Testis (tissue), 2 donors: ENCODE measurements at regions not wholly inside any gene's neighbourhood (a gene's known extent, or its start where the extent isn't known, plus 50 kb on each side); places are given as distances from the start of the nearest gene placed in this dataset.

Source experiments
- CTCF ChIP-seq, 3 experiments: fragments of 450-650 bp in 2 of 3; fragments of 200-600 bp in 1 of 3; sonication (generic) in 1 of 3; IDR thresholded peaks; one replicate each; pipeline ENCODE4 v1.5.1; 2016 to 2019; ENCODE audit warnings: antibody characterized with exemption in 3 of 3, mild to moderate bottlenecking in 2 of 3, moderate library complexity in 1 of 3
- POLR2A ChIP-seq: fragments of 450-650 bp; IDR thresholded peaks from one replicate; pipeline ENCODE4 v1.6.1; 2017; ENCODE audit warnings: antibody characterized with exemption, mild to moderate bottlenecking, moderate library complexity

GRCh38 chr5:57741336-57741735 is 258.7 kb upstream of the ACTBL2 start:
- TF ChIP-seq CTCF (IDR thresholded peaks at IDR 0.05) (no peak), POLR2A (no peak)
